Prostate gland (tissue), 2 donors: ENCODE measurements at regions not wholly inside any gene's neighbourhood (a gene's known extent, or its start where the extent isn't known, plus 50 kb on each side); places are given as distances from the start of the nearest gene placed in this dataset.
"Not testable (repeated sequence)": the region's sequence is repeated elsewhere in the genome, so short reads cannot be mapped to it uniquely, and the experiment has no call there.

Experiments
- POLR2A ChIP-seq: fragments of 450-650 bp; IDR thresholded peaks from one replicate; pipeline ENCODE4 v1.6.1; 2016; ENCODE audit warnings: antibody characterized with exemption, mild to moderate bottlenecking
- TF ChIP-seq, protein P1 (sequence below), 4 experiments: fragments of 200-600 bp in 2 of 4; fragments of 450-650 bp in 2 of 4; sonication (generic) in 2 of 4; IDR thresholded peaks; 1 replicate in 3 of 4; 2 replicates in 1 of 4; pipeline ENCODE4 v1.5.1; 2016 to 2019; ENCODE audit warnings: antibody characterized with exemption in 4 of 4, mild to moderate bottlenecking in 2 of 4, moderate library complexity in 2 of 4

DNA sequence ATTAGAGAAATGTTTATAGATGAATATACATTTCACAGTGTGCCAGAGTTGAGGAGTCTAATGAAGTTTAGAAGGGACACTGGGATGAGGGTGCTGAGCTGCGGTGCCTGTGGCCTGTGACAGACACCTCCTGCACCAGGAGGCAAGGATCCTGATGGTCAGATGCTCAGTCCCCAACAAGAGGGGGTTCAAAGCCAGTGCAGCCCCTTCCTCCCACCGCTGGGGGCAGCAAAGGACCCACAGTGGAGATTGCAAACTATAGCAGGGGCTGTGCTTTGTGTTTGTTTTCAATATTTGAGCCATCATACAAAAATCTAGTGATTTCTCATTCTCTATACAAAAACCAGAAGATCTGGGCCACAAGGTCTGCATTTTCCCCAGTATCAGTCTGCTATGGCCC is 170.5 kb upstream of the PLGLB2 start:
- TF ChIP-seq, protein P1, sequence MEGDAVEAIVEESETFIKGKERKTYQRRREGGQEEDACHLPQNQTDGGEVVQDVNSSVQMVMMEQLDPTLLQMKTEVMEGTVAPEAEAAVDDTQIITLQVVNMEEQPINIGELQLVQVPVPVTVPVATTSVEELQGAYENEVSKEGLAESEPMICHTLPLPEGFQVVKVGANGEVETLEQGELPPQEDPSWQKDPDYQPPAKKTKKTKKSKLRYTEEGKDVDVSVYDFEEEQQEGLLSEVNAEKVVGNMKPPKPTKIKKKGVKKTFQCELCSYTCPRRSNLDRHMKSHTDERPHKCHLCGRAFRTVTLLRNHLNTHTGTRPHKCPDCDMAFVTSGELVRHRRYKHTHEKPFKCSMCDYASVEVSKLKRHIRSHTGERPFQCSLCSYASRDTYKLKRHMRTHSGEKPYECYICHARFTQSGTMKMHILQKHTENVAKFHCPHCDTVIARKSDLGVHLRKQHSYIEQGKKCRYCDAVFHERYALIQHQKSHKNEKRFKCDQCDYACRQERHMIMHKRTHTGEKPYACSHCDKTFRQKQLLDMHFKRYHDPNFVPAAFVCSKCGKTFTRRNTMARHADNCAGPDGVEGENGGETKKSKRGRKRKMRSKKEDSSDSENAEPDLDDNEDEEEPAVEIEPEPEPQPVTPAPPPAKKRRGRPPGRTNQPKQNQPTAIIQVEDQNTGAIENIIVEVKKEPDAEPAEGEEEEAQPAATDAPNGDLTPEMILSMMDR (IDR thresholded peaks at IDR 0.05), result not testable (repeated sequence)
- TF ChIP-seq POLR2A, result not testable (repeated sequence)
